SK-N-MC (cell line): ENCODE measurements at regions not wholly inside any gene's neighbourhood (a gene's known extent, or its start where the extent isn't known, plus 50 kb on each side); places are given as distances from the start of the nearest gene placed in this dataset.

ENCODE experiments used
- EZH2 ChIP-seq: fragments of 200-600 bp; sonication (generic); IDR thresholded peaks from one replicate; pipeline ENCODE4 v1.6.1; 2017; ENCODE audit warnings: antibody characterized with exemption
- FOXP2 ChIP-seq: optimal IDR thresholded peaks from 2 replicates; pipeline ENCODE3; 2011; ENCODE audit warnings: mild to moderate bottlenecking, moderate library complexity; ENCODE audit not compliant: insufficient read depth; ENCODE audit errors: extremely low read length, control extremely low read depth
- POLR2AphosphoS5 ChIP-seq: IDR thresholded peaks from 2 replicates; pipeline ENCODE4 v1.6.1; 2012; ENCODE audit warnings: mild to moderate bottlenecking, low read depth, low read length, borderline replicate concordance

DNA sequence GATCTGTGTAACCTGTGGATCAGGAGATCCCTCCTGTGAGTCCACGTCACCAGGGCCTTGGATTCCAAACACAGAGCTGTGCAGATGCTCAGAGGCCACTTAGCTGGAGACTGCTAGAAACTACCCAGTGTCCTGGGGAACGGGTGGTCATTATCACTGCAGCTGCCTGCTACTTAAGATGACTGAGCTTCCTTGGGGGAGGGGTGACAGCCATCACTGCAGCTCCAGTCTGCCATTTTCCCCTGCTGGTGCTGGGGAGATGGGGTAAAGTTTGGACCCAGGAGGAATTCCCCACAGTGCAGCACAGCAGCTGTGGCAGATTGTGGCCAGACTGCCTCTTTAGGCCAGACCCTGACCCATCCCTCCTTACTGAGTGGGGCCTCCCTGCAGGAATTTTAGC, 78.8 kb upstream of the VOPP1 start:
- no peak for TF ChIP-seq EZH2
- TF ChIP-seq FOXP2, result no peak
- TF ChIP-seq POLR2AphosphoS5, result no peak
